EL (cell line): ENCODE measurements at regions not wholly inside any gene's neighbourhood (a gene's known extent, or its start where the extent isn't known, plus 50 kb on each side); places are given as distances from the start of the nearest gene placed in this dataset.

Experiments used
- DNase-seq: peaks from one replicate; pipeline ENCODE4 v3.0.0-alpha.2; 2016

- DNase-seq = no peak
Measured at GRCh38 chr14:82492157-82492556, 958.5 kb upstream of the SEL1L start.

- DNase-seq = no peak
Measured at GRCh38 chr14:82500222-82500621, 966.6 kb upstream of the SEL1L start.

GRCh38 chr14:82501554-82501953 is 967.9 kb upstream of the SEL1L start:
- DNase-seq = no peak

- DNase-seq = no peak
Measured at GRCh38 chr14:82502043-82502442, 968.4 kb upstream of the SEL1L start.

GRCh38 chr14:82504894-82505293 is 971.2 kb upstream of the SEL1L start:
- no peak for DNase-seq

GRCh38 chr14:82510007-82510406 is 976.4 kb upstream of the SEL1L start:
- DNase-seq = no peak

- DNase-seq = no peak
Measured at GRCh38 chr14:82511399-82511798, 977.7 kb upstream of the SEL1L start.

- DNase-seq = no peak
Measured at GRCh38 chr14:82520765-82521164, 987.1 kb upstream of the SEL1L start.

- no peak for DNase-seq
Measured at GRCh38 chr14:82521191-82521590, 987.5 kb upstream of the SEL1L start.

- no peak for DNase-seq
Measured at GRCh38 chr14:82528016-82528415, 994.4 kb upstream of the SEL1L start.

- no peak for DNase-seq
Measured at GRCh38 chr14:82533351-82533750, 999.7 kb upstream of the SEL1L start.

GRCh38 chr14:82536566-82536965 is 1002.9 kb upstream of the SEL1L start:
- no peak for DNase-seq

- DNase-seq = no peak
Measured at GRCh38 chr14:82537831-82538230, 1004.2 kb upstream of the SEL1L start.

- DNase-seq = no peak
Measured at GRCh38 chr14:82546401-82546800, 1012.7 kb upstream of the SEL1L start.

- no peak for DNase-seq
Measured at GRCh38 chr14:82549306-82549990, 1015.8 kb upstream of the SEL1L start.

- DNase-seq = no peak
Measured at GRCh38 chr14:82562881-82563280, 1029.2 kb upstream of the SEL1L start.

GRCh38 chr14:82565825-82566224 is 1032.2 kb upstream of the SEL1L start:
- no peak for DNase-seq

- no peak for DNase-seq
Measured at GRCh38 chr14:82587226-82587625, 1053.6 kb upstream of the SEL1L start.

- DNase-seq = no peak
Measured at GRCh38 chr14:82595466-82595865, 1061.8 kb upstream of the SEL1L start.

- DNase-seq = no peak
Measured at GRCh38 chr14:82602794-82603193, 1069.1 kb upstream of the SEL1L start.

GRCh38 chr14:82604819-82605218 is 1071.2 kb upstream of the SEL1L start:
- no peak for DNase-seq

- DNase-seq = no peak
Measured at GRCh38 chr14:82621881-82622450, 1088.3 kb upstream of the SEL1L start.

GRCh38 chr14:82626156-82627066 is 1092.8 kb upstream of the SEL1L start:
- DNase-seq = no peak

GRCh38 chr14:82635915-82636314 is 1102.3 kb upstream of the SEL1L start:
- no peak for DNase-seq
